Psoas muscle (tissue), 7 donors: ENCODE measurements at regions not wholly inside any gene's neighbourhood (a gene's known extent, or its start where the extent isn't known, plus 50 kb on each side); places are given as distances from the start of the nearest gene placed in this dataset.

ENCODE experiments used
- ATAC-seq, 4 donors: fragments of 200-7000 bp; cut with Tn5 transposase; one replicate each; pipeline ENCODE4 v1.9.1; 2020; ENCODE audit warnings: moderate library complexity in 3 of 4, mild to moderate bottlenecking in 2 of 4
- DNase-seq, 2 donors: peaks; one replicate each; pipeline ENCODE4 v3.0.0-alpha.2; 2020
- H3K27ac ChIP-seq: fragments of 200-600 bp; one replicate; pipeline ENCODE4 v1.8.0; 2022
- H3K27me3 ChIP-seq, 3 donors: fragments of 200-600 bp in 1 of 3; one replicate each; pipeline versions ENCODE4 v1.6.1 to v1.8.0; 2013 to 2022; ENCODE audit warnings: low read length in 2 of 3, mild to moderate bottlenecking in 2 of 3, moderate library complexity in 1 of 3; ENCODE audit not compliant: insufficient read depth in 3 of 3
- H3K36me3 ChIP-seq, 2 donors: fragments of 200-600 bp in 1 of 2; one replicate each; pipeline versions ENCODE4 v1.6.1 to v1.8.0; 2013 to 2022; ENCODE audit warnings: low read depth in 1 of 2, mild to moderate bottlenecking in 1 of 2, moderate library complexity in 1 of 2; ENCODE audit not compliant: insufficient read depth in 1 of 2
- H3K4me1 ChIP-seq: fragments of 200-600 bp; one replicate; pipeline ENCODE4 v1.8.0; 2022
- H3K4me3 ChIP-seq: fragments of 200-600 bp; one replicate; pipeline ENCODE4 v1.8.0; 2022; ENCODE audit warnings: mild to moderate bottlenecking
- H3K9me3 ChIP-seq: fragments of 200-600 bp; one replicate; pipeline ENCODE4 v1.8.0; 2022
- CTCF ChIP-seq: fragments of 200-600 bp; IDR thresholded peaks from one replicate; pipeline ENCODE4 v1.8.0; 2022; ENCODE audit warnings: antibody characterized with exemption
- WGBS, 3 donors: extraction: QIAGEN DNeasy Blood & Tissue Kit; methylation state at CpG; one replicate each; pipeline versions ENCODE4 v1.1.6 to v1.1.7; 2013; 5-methylcytosine and 5-hydroxymethylcytosine counted together
- intact Hi-C, 2 donors: fragments of 100-400 bp; cut with DNase I; formaldehyde crosslinking; loops; one replicate each; pipeline versions ENCODE4 v1.11.0 to v1.14.2; 2022
- donor health status: healthy with polysubstance abuse.
- donor health status: DM: no; HTN: no; CAD: no; lungs with moderate emphysema.
- donor health status: Bipolar disorder and iron deficiency.
- donor health status: healthy.
- donor health status: DM: yes; HTN: yes; CAD: no.
- donor health status: DM: no; HTN: no; CAD: no.
- donor health status: DM: yes; HTN: yes; CAD: no.

GRCh38 chr2:14185906-14186305, 446.6 kb upstream of the LRATD1 start:
- no peak for TF ChIP-seq CTCF
- WGBS, 3 donors: 69 to 70% (median 70%) methylated on average over 2 of the region's 2 CpGs
- DNase-seq (no peak), ATAC-seq (no peak)
- H3K36me3 ChIP-seq: no peaks in the 10 kb centered on the region
- no peak overlapping the region for H3K4me3 ChIP-seq
- intact Hi-C loops: no loop called here
- H3K4me1 ChIP-seq: no peaks in the 10 kb centered on the region
- no peak overlapping the region for H3K27ac ChIP-seq
- H3K9me3 ChIP-seq: no peaks in the 10 kb centered on the region
- H3K27me3 ChIP-seq: no peaks in the 10 kb centered on the region

DNA sequence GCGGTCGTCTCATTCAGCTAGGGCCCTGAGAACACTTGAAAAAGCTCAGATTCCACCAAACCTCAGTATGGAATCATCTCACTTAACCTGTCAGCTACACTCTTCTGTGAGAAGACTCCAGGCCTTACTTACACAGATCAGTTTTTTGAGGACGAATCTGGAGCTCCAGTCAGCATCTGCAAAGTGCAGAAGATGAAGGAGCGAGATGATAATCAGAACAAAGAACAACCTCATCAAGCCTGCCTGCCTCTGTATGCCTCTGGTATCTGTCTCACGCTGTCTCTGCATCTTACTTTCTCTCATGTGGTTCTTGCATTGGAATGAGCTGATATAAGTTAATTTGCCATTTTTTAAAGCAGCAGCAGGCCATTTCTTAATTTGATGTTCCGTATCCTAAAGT, 444.1 kb upstream of the LRATD1 start:
- H3K27me3 ChIP-seq: no peaks in the 10 kb centered on the region
- WGBS, 3 donors: 88 to 92% (median 89%) methylated on average over 6 of the region's 6 CpGs
- H3K9me3 ChIP-seq: no peaks in the 10 kb centered on the region
- H3K4me1 ChIP-seq: no peaks in the 10 kb centered on the region
- H3K36me3 ChIP-seq: no peaks in the 10 kb centered on the region
- DNase-seq (no peak), ATAC-seq (no peak)
- TF ChIP-seq CTCF: no peak
- intact Hi-C loops: no loop called here
- no peak overlapping the region for H3K27ac ChIP-seq
- no peak overlapping the region for H3K4me3 ChIP-seq

DNA sequence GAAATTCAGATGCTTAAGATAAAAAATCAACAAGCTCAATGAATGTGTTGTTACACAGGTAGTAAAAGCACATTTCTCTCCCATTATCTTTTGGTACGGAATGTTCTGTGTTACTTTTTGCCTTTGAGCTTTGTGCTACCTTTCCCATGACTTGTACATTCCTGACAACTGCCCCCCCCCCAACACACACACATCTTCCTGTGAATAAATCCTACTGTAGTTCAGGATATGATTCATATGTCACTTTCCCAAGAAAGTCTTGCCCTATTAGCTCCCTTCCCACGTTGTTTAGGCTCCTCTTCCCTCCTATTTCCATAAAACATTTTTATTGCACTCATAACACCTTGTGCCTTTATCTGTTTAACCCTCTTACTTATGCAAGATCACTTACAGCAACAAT, 442.6 kb upstream of the LRATD1 start:
- TF ChIP-seq CTCF: no peak
- H3K27ac ChIP-seq: no peak overlapping the region
- WGBS, 3 donors: 55 to 77% (median 61%) methylated on average over 2 of the region's 2 CpGs
- no peaks in the 10 kb centered on the region for H3K4me1 ChIP-seq
- no peaks in the 10 kb centered on the region for H3K9me3 ChIP-seq
- intact Hi-C loops: no loop called here
- H3K4me3 ChIP-seq: no peak overlapping the region
- no peaks in the 10 kb centered on the region for H3K36me3 ChIP-seq
- no peak for DNase-seq
- no peak for ATAC-seq
- no peaks in the 10 kb centered on the region for H3K27me3 ChIP-seq

DNA sequence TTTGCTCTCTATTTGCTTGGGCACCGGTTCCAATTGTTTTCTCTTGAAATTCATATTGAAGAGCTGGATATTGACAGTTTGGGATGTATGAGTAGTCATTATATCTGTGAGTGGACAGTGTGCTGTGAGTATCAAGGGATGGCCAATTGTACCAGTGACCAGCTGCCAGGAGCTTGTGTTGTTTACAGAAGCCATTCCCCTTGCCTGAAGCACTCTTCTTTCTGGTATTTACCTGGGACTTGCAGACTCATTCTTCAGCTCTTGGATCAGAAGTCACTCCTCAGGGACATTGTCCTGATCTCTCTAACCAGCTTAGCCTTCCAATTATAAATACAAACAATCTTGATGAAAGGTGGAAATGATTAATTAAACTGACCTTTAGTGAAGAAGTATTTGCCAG, 438.3 kb upstream of the LRATD1 start:
- DNase-seq (no peak), ATAC-seq (no peak)
- 94 to 97% (median 97%) methylated on average over 1 of the region's 1 CpG for WGBS, 3 donors
- no peaks in the 10 kb centered on the region for H3K27me3 ChIP-seq
- no peak for TF ChIP-seq CTCF
- H3K4me1 ChIP-seq: no peaks in the 10 kb centered on the region
- intact Hi-C loops: no loop called here
- H3K9me3 ChIP-seq: no peaks in the 10 kb centered on the region
- H3K4me3 ChIP-seq: no peak overlapping the region
- H3K27ac ChIP-seq: no peak overlapping the region
- no peaks in the 10 kb centered on the region for H3K36me3 ChIP-seq

DNA sequence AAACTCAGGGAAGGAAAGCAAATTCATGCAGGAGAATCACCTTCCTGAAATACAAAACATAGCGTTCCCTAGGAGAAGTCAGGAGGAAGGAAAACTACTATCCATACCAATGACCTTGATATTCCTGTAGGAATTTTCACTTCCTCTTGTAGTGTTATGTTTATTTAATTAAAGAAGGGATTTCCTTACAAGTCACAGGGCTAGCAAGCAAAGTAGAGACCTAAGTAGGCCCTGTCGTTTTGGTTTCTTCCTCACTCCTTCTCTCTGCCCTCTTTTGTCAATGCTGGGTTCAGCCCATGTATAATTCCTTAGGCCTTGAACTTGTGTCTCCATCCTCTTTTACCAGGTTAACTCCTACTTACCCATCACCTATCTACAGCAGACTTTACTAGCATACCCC, 435.2 kb upstream of the LRATD1 start:
- no peak for ATAC-seq

More for the DNA sequence above, 435.2 kb upstream of the LRATD1 start:
- H3K4me1 ChIP-seq: no peaks in the 10 kb centered on the region
- TF ChIP-seq CTCF: no peak
- H3K27me3 ChIP-seq: no peaks in the 10 kb centered on the region
- H3K9me3 ChIP-seq: no peaks in the 10 kb centered on the region
- H3K4me3 ChIP-seq: no peak overlapping the region
- DNase-seq: no peak
- intact Hi-C loops: no loop called here
- H3K27ac ChIP-seq: no peak overlapping the region
- 40 to 48% (median 48%) methylated on average over 2 of the region's 2 CpGs for WGBS, 3 donors
- H3K36me3 ChIP-seq: no peaks in the 10 kb centered on the region
